ENCODE measurements at regions not wholly inside any gene's neighbourhood (a gene's known extent, or its start where the extent isn't known, plus 50 kb on each side); places are given as distances from the start of the nearest gene placed in this dataset.

- H3K4me1 ChIP-seq (ENCODE audit: control insufficient read depth in 1 of 2, insufficient read depth in 2 of 2, low read length in 2 of 2): no peaks in the 10 kb centered on the region
- 81 to 83% methylated on average over 10 of the region's 10 CpGs for WGBS, 2 donors
- ATAC-seq (ENCODE audit: low FRiP score) (no peak), DNase-seq (peak in 1 of 2 donors; percentile 17)
- H3K9me3 ChIP-seq (ENCODE audit: control insufficient read depth, low read length): no peaks in the 10 kb centered on the region
- no peak overlapping the region for H3K4me3 ChIP-seq (ENCODE audit: low read length in 2 of 2)
- no peaks in the 10 kb centered on the region for H3K36me3 ChIP-seq (ENCODE audit: control insufficient read depth in 1 of 2, insufficient read depth in 2 of 2, low read length in 1 of 2)
- H3K27me3 ChIP-seq (ENCODE audit: control insufficient read depth in 1 of 2, insufficient read depth in 2 of 2, low read length in 1 of 2): no peaks in the 10 kb centered on the region
- intact Hi-C loops (cut with DNase I): no loop called here
- H3K27ac ChIP-seq (ENCODE audit: low read depth in 1 of 2, low read length in 2 of 2): no peak overlapping the region
Observed at GRCh38 chr20:60074276-60074675, 116.1 kb downstream of the CDH26 start.

GRCh38 chr20:60078351-60079250 is 120.4 kb downstream of the CDH26 start:
- no peak overlapping the region for H3K27ac ChIP-seq (ENCODE audit: low read depth in 1 of 2, low read length in 2 of 2)
- H3K27me3 ChIP-seq (ENCODE audit: control insufficient read depth in 1 of 2, insufficient read depth in 2 of 2, low read length in 1 of 2): no peaks in the 10 kb centered on the region
- ATAC-seq (ENCODE audit: low FRiP score): peak; percentile 11
- H3K4me3 ChIP-seq (ENCODE audit: low read length in 2 of 2): no peak overlapping the region
- no peaks in the 10 kb centered on the region for H3K4me1 ChIP-seq (ENCODE audit: control insufficient read depth in 1 of 2, insufficient read depth in 2 of 2, low read length in 2 of 2)
- H3K36me3 ChIP-seq (ENCODE audit: control insufficient read depth in 1 of 2, insufficient read depth in 2 of 2, low read length in 1 of 2): no peaks in the 10 kb centered on the region
- 88 to 92% methylated on average over 15 of the region's 15 CpGs for WGBS, 2 donors
- H3K9me3 ChIP-seq (ENCODE audit: control insufficient read depth, low read length): peaks cover 2% of the 10 kb centered on the region
- intact Hi-C loops (cut with DNase I): no loop called here
- DNase-seq: no peak

GRCh38 chr20:60080401-60080800 is 122.2 kb downstream of the CDH26 start:
- H3K4me1 ChIP-seq (ENCODE audit: control insufficient read depth in 1 of 2, insufficient read depth in 2 of 2, low read length in 2 of 2): no peaks in the 10 kb centered on the region
- peaks cover 2% of the 10 kb centered on the region for H3K9me3 ChIP-seq (ENCODE audit: control insufficient read depth, low read length)
- DNase-seq (no peak), ATAC-seq (ENCODE audit: low FRiP score) (no peak)
- H3K36me3 ChIP-seq (ENCODE audit: control insufficient read depth in 1 of 2, insufficient read depth in 2 of 2, low read length in 1 of 2): no peaks in the 10 kb centered on the region
- intact Hi-C loops (cut with DNase I): no loop called here
- H3K27ac ChIP-seq (ENCODE audit: low read depth in 1 of 2, low read length in 2 of 2): no peak overlapping the region
- no peak overlapping the region for H3K4me3 ChIP-seq (ENCODE audit: low read length in 2 of 2)
- 70 to 80% methylated on average over 7 of the region's 7 CpGs for WGBS, 2 donors
- no peaks in the 10 kb centered on the region for H3K27me3 ChIP-seq (ENCODE audit: control insufficient read depth in 1 of 2, insufficient read depth in 2 of 2, low read length in 1 of 2)

- ATAC-seq (ENCODE audit: low FRiP score): no peak
Observed at GRCh38 chr20:60085551-60086132, 127.4 kb downstream of the CDH26 start.

GRCh38 chr20:60086821-60087562 is 128.8 kb downstream of the CDH26 start:
- H3K27me3 ChIP-seq (ENCODE audit: control insufficient read depth in 1 of 2, insufficient read depth in 2 of 2, low read length in 1 of 2): no peaks in the 10 kb centered on the region
- no peaks in the 10 kb centered on the region for H3K4me1 ChIP-seq (ENCODE audit: control insufficient read depth in 1 of 2, insufficient read depth in 2 of 2, low read length in 2 of 2)
- H3K27ac ChIP-seq (ENCODE audit: low read depth in 1 of 2, low read length in 2 of 2): no peak overlapping the region
- H3K4me3 ChIP-seq (ENCODE audit: low read length in 2 of 2): peak overlapping the region in 1 of 2 donors; percentile 38
- intact Hi-C loops (cut with DNase I): no loop called here
- H3K36me3 ChIP-seq (ENCODE audit: control insufficient read depth in 1 of 2, insufficient read depth in 2 of 2, low read length in 1 of 2): no peaks in the 10 kb centered on the region
- peaks cover 2% of the 10 kb centered on the region for H3K9me3 ChIP-seq (ENCODE audit: control insufficient read depth, low read length)
- 25 to 44% methylated on average over 15 to 30 of the region's 30 CpGs for WGBS, 2 donors
- ATAC-seq (ENCODE audit: low FRiP score): no peak
- no peak for DNase-seq

More at GRCh38 chr20:60085551-60086132, 127.4 kb downstream of the CDH26 start:
- intact Hi-C loops (cut with DNase I): no loop called here
- Histone ChIP-seq H3K4me1 (ENCODE audit: control insufficient read depth in 1 of 2, insufficient read depth in 2 of 2, low read length in 2 of 2) (no peaks in the 10 kb centered on the region), H3K36me3 (ENCODE audit: control insufficient read depth in 1 of 2, insufficient read depth in 2 of 2, low read length in 1 of 2) (no peaks in the 10 kb centered on the region), H3K27me3 (ENCODE audit: control insufficient read depth in 1 of 2, insufficient read depth in 2 of 2, low read length in 1 of 2) (no peaks in the 10 kb centered on the region), H3K27ac (ENCODE audit: low read depth in 1 of 2, low read length in 2 of 2) (no peak overlapping the region), H3K9me3 (ENCODE audit: control insufficient read depth, low read length) (peaks cover 2% of the 10 kb centered on the region), H3K4me3 (ENCODE audit: low read length in 2 of 2) (no peak overlapping the region)
- WGBS, 2 donors: 76 to 77% methylated on average over 9 of the region's 9 CpGs
- no peak for DNase-seq

GRCh38 chr20:60087563-60088105 is 129.4 kb downstream of the CDH26 start:
- no peak for DNase-seq
- H3K9me3 ChIP-seq (ENCODE audit: control insufficient read depth, low read length): peaks cover 2% of the 10 kb centered on the region
- no peak for ATAC-seq (ENCODE audit: low FRiP score)
- H3K4me1 ChIP-seq (ENCODE audit: control insufficient read depth in 1 of 2, insufficient read depth in 2 of 2, low read length in 2 of 2): no peaks in the 10 kb centered on the region
- intact Hi-C loops (cut with DNase I): no loop called here
- 1 to 4% methylated on average over 59 to 60 of the region's 60 CpGs for WGBS, 2 donors
- no peak overlapping the region for H3K27ac ChIP-seq (ENCODE audit: low read depth in 1 of 2, low read length in 2 of 2)
- H3K27me3 ChIP-seq (ENCODE audit: control insufficient read depth in 1 of 2, insufficient read depth in 2 of 2, low read length in 1 of 2): no peaks in the 10 kb centered on the region
- peak overlapping the region in 1 of 2 donors; percentile 38 for H3K4me3 ChIP-seq (ENCODE audit: low read length in 2 of 2)
- H3K36me3 ChIP-seq (ENCODE audit: control insufficient read depth in 1 of 2, insufficient read depth in 2 of 2, low read length in 1 of 2): no peaks in the 10 kb centered on the region

- ATAC-seq (ENCODE audit: low FRiP score) (no peak), DNase-seq (no peak)
- Histone ChIP-seq H3K4me1 (ENCODE audit: control insufficient read depth in 1 of 2, insufficient read depth in 2 of 2, low read length in 2 of 2) (no peaks in the 10 kb centered on the region), H3K36me3 (ENCODE audit: control insufficient read depth in 1 of 2, insufficient read depth in 2 of 2, low read length in 1 of 2) (no peaks in the 10 kb centered on the region), H3K27ac (ENCODE audit: low read depth in 1 of 2, low read length in 2 of 2) (no peak overlapping the region), H3K27me3 (ENCODE audit: control insufficient read depth in 1 of 2, insufficient read depth in 2 of 2, low read length in 1 of 2) (no peaks in the 10 kb centered on the region), H3K4me3 (ENCODE audit: low read length in 2 of 2) (no peak overlapping the region), H3K9me3 (ENCODE audit: control insufficient read depth, low read length) (no peaks in the 10 kb centered on the region)
- intact Hi-C loops (cut with DNase I): no loop called here
- 92 to 96% methylated on average over 10 of the region's 10 CpGs for WGBS, 2 donors
Observed at GRCh38 chr20:60088236-60088635, 130.0 kb downstream of the CDH26 start.

- DNase-seq (no peak), ATAC-seq (ENCODE audit: low FRiP score) (no peak)
- H3K4me1 ChIP-seq (ENCODE audit: control insufficient read depth in 1 of 2, insufficient read depth in 2 of 2, low read length in 2 of 2): no peaks in the 10 kb centered on the region
- H3K27me3 ChIP-seq (ENCODE audit: control insufficient read depth in 1 of 2, insufficient read depth in 2 of 2, low read length in 1 of 2): no peaks in the 10 kb centered on the region
- H3K27ac ChIP-seq (ENCODE audit: low read depth in 1 of 2, low read length in 2 of 2): no peak overlapping the region
- H3K9me3 ChIP-seq (ENCODE audit: control insufficient read depth, low read length): no peaks in the 10 kb centered on the region
- H3K36me3 ChIP-seq (ENCODE audit: control insufficient read depth in 1 of 2, insufficient read depth in 2 of 2, low read length in 1 of 2): no peaks in the 10 kb centered on the region
- intact Hi-C loops (cut with DNase I): no loop called here
- WGBS, 2 donors: 31 to 37% methylated on average over 4 of the region's 4 CpGs
- H3K4me3 ChIP-seq (ENCODE audit: low read length in 2 of 2): no peak overlapping the region
Observed at GRCh38 chr20:60090631-60091030, 132.4 kb downstream of the CDH26 start.
